Thyroid gland (tissue), 4 donors: ENCODE measurements at regions not wholly inside any gene's neighbourhood (a gene's known extent, or its start where the extent isn't known, plus 50 kb on each side); places are given as distances from the start of the nearest gene placed in this dataset.

Source experiments
- DNase-seq, 2 donors: peaks; one replicate each; pipeline ENCODE4 v3.0.0-alpha.2; 2019
- H3K27ac ChIP-seq, 3 donors: fragments of 200-600 bp; sonication (generic); 1 replicate in 2 of 3; 2 replicates in 1 of 3; pipeline ENCODE4 v1.5.1; 2016 to 2019; ENCODE audit warnings: mild to moderate bottlenecking in 1 of 3, moderate library complexity in 1 of 3
- H3K27me3 ChIP-seq: fragments of 200-600 bp; sonication (generic); one replicate; pipeline ENCODE4 v1.5.1; 2019
- H3K36me3 ChIP-seq, 2 donors: fragments of 200-600 bp; sonication (generic); one replicate each; pipeline ENCODE4 v1.5.1; 2016 to 2019
- H3K4me1 ChIP-seq, 2 donors: fragments of 200-600 bp; sonication (generic); one replicate each; pipeline ENCODE4 v1.5.1; 2017 to 2019
- H3K4me3 ChIP-seq, 3 donors: fragments of 200-600 bp; sonication (generic); replicated peaks in 1 of 3; 1 replicate in 2 of 3; 2 replicates in 1 of 3; pipeline ENCODE4 v1.5.1; 2016; ENCODE audit warnings: mild to moderate bottlenecking in 1 of 3
- H3K9me3 ChIP-seq: fragments of 200-600 bp; sonication (generic); one replicate; pipeline ENCODE4 v1.5.1; 2017
- CTCF ChIP-seq, 6 experiments: fragments of 200-600 bp in 3 of 6; fragments of 450-650 bp in 3 of 6; sonication (generic) in 3 of 6; IDR thresholded peaks; one replicate each; pipeline ENCODE4 v1.5.1; 2016 to 2019; ENCODE audit warnings: antibody characterized with exemption in 6 of 6, mild to moderate bottlenecking in 2 of 6, inconsistent platforms in 1 of 6, moderate library complexity in 1 of 6
- POLR2A ChIP-seq, 2 donors: fragments of 450-650 bp; IDR thresholded peaks; one replicate each; pipeline ENCODE4 v1.6.1; 2017; ENCODE audit warnings: antibody characterized with exemption in 2 of 2, mild to moderate bottlenecking in 2 of 2, moderate library complexity in 1 of 2
- WGBS, 2 donors: methylation state at CpG; one replicate each; pipeline ENCODE4 v1.1.5; 2017; 5-methylcytosine and 5-hydroxymethylcytosine counted together
- intact Hi-C: fragments of 100-400 bp; cut with DNase I; formaldehyde crosslinking; loops from one replicate; pipeline ENCODE4 v1.15.1; 2023

- no peaks in the 10 kb centered on the region for H3K36me3 ChIP-seq
- H3K4me1 ChIP-seq, result no peaks in the 10 kb centered on the region
- H3K27me3 ChIP-seq, result no peaks in the 10 kb centered on the region
- DNase-seq, result no peak
- no peak overlapping the region for H3K27ac ChIP-seq
- H3K9me3 ChIP-seq, result no peaks in the 10 kb centered on the region
- no peak for TF ChIP-seq POLR2A (IDR thresholded peaks at IDR 0.05)
- intact Hi-C loops, result no loop called here
- no peak overlapping the region for H3K4me3 ChIP-seq
- 85 to 89% methylated on average over 2 of the region's 2 CpGs for WGBS, 2 donors
Observed at GRCh38 chr17:13428611-13429042, 173.1 kb downstream of the HS3ST3A1 start.

DNA sequence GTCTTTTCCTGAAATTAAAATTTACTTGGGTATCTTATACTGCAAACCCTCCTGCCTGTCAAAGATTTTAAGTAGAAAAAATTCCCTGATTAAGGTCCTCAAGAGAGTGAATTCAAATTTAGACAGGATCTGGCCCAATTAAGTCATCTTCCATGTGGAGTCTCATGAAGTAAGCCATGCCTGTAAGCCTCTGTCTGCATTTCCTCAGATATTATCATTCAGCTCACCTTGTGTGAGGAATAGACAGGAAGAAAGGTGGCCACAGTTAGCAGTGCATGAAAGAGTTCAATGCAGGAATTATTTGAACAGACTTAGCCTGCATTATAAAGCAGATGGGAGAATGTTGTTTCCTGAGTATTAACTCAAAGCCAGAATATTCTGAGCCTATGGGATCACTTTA, 174.7 kb downstream of the HS3ST3A1 start:
- Histone ChIP-seq H3K9me3 (no peaks in the 10 kb centered on the region), H3K4me1 (no peaks in the 10 kb centered on the region), H3K27ac (no peak overlapping the region), H3K36me3 (no peaks in the 10 kb centered on the region), H3K27me3 (no peaks in the 10 kb centered on the region), H3K4me3 (no peak overlapping the region)
- no peak for TF ChIP-seq CTCF (IDR thresholded peaks at IDR 0.05)
- no peak for TF ChIP-seq POLR2A (IDR thresholded peaks at IDR 0.05)
- DNase-seq, result no peak
- intact Hi-C loops, result no loop called here

DNA sequence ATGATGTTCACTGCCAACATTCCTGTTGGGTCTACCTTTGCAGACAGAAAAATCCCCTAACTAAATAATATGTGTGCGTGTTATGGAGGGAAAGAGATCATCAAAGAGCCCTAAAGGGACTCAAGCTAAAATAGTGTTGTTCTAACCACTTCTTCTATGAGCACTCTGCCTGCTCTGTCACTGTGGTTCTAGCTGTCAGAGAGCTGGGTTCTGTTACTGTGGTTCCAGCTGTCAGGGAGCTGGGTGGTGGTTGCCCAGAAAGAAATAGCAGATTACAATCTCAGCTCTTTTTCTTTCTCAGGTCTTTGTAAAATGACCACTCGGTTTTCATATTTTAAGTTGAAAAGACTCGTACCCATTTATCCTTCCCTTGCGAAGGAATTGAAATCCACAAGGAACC, 176.3 kb downstream of the HS3ST3A1 start:
- intact Hi-C loops, result no loop called here
- Histone ChIP-seq H3K4me1 (no peaks in the 10 kb centered on the region), H3K4me3 (no peak overlapping the region), H3K36me3 (no peaks in the 10 kb centered on the region), H3K9me3 (no peaks in the 10 kb centered on the region), H3K27me3 (no peaks in the 10 kb centered on the region), H3K27ac (no peak overlapping the region)
- no peak for DNase-seq
- TF ChIP-seq POLR2A (IDR thresholded peaks at IDR 0.05) (no peak), CTCF (IDR thresholded peaks at IDR 0.05) (no peak)
- 92% methylated on average over 4 of the region's 4 CpGs for WGBS, 2 donors

- Histone ChIP-seq H3K36me3 (no peaks in the 10 kb centered on the region), H3K4me3 (no peak overlapping the region), H3K4me1 (peaks cover 0 to 2% of the 10 kb centered on the region in 2 donors), H3K9me3 (no peaks in the 10 kb centered on the region), H3K27ac (no peak overlapping the region), H3K27me3 (no peaks in the 10 kb centered on the region)
- no peak for DNase-seq
- no peak for TF ChIP-seq CTCF (IDR thresholded peaks at IDR 0.05)
- no peak for TF ChIP-seq POLR2A (IDR thresholded peaks at IDR 0.05)
- WGBS, 2 donors, result 82 to 92% methylated on average over 2 of the region's 2 CpGs
- intact Hi-C loops, result no loop called here
Observed at GRCh38 chr17:13421581-13422130, 180.1 kb downstream of the HS3ST3A1 start.

GRCh38 chr17:13420878-13421277, 180.9 kb downstream of the HS3ST3A1 start:
- DNase-seq, result no peak
- peaks cover 7 to 10% of the 10 kb centered on the region in 2 donors for H3K4me1 ChIP-seq
- H3K9me3 ChIP-seq, result no peaks in the 10 kb centered on the region
- TF ChIP-seq POLR2A (IDR thresholded peaks at IDR 0.05) (no peak), CTCF (IDR thresholded peaks at IDR 0.05) (no peak)
- no peaks in the 10 kb centered on the region for H3K27me3 ChIP-seq
- no peaks in the 10 kb centered on the region for H3K36me3 ChIP-seq
- no peak overlapping the region for H3K4me3 ChIP-seq
- no peak overlapping the region for H3K27ac ChIP-seq
- intact Hi-C loops, result no loop called here
- WGBS, 2 donors, result 71 to 91% methylated on average over 2 of the region's 2 CpGs

DNA sequence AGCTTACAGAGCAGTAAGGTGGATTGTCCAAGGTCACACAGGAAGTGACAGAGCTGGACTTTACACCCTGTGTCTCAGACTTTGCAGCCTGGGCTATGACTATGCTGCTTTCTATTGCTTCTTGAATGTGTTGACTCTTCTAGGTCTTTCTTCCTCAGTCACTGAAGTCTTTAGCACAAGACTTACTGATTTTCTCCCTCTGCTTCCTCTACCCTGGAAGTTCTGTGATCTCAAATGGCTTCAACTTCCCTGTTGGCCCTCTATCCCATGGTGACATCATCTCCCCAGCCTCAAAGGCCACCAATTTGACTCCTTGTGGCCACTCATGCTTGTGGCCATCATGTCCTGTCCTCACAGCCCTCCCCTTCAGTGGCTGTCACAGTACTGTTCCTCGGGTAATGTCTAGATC, 181.3 kb downstream of the HS3ST3A1 start:
- no peak for DNase-seq
- Histone ChIP-seq H3K27me3 (no peaks in the 10 kb centered on the region), H3K4me3 (no peak overlapping the region), H3K36me3 (no peaks in the 10 kb centered on the region), H3K4me1 (peaks cover 10 to 12% of the 10 kb centered on the region in 2 donors), H3K9me3 (no peaks in the 10 kb centered on the region), H3K27ac (no peak overlapping the region)
- WGBS, 2 donors, result 91 to 94% methylated on average over 1 of the region's 1 CpG
- no peak for TF ChIP-seq CTCF (IDR thresholded peaks at IDR 0.05)
- TF ChIP-seq POLR2A (IDR thresholded peaks at IDR 0.05), result no peak
- intact Hi-C loops, result no loop called here
